IMR-90 (cell line): ENCODE measurements at regions not wholly inside any gene's neighbourhood (a gene's known extent, or its start where the extent isn't known, plus 50 kb on each side); places are given as distances from the start of the nearest gene placed in this dataset.

Experiments
- CEBPB ChIP-seq: IDR thresholded peaks from 2 replicates; pipeline ENCODE4 v1.6.1; 2012; ENCODE audit warnings: low read depth, low read length, improper control_type of control experiment
- CHD1 ChIP-seq: IDR thresholded peaks from 2 replicates; pipeline ENCODE4 v1.6.1; 2012; ENCODE audit warnings: low read depth, low read length, improper control_type of control experiment
- MAFK ChIP-seq: IDR thresholded peaks from 2 replicates; pipeline ENCODE4 v1.6.1; 2012; ENCODE audit warnings: low read depth, low read length, improper control_type of control experiment
- MXI1 ChIP-seq: IDR thresholded peaks from 2 replicates; pipeline ENCODE4 v1.6.1; 2012; ENCODE audit warnings: low read depth, mild to moderate bottlenecking, low read length, moderate library complexity, borderline replicate concordance
- NFE2L2 ChIP-seq: fragments of 150-350 bp; IDR thresholded peaks from 2 replicates; pipeline ENCODE4 v1.6.1; 2016; ENCODE audit warnings: low read depth, mild to moderate bottlenecking, low read length
- POLR2A ChIP-seq: IDR thresholded peaks from 2 replicates; pipeline ENCODE4 v1.6.1; 2012; ENCODE audit warnings: mild to moderate bottlenecking, low read depth, low read length
- RAD21 ChIP-seq: IDR thresholded peaks from 2 replicates; pipeline ENCODE4 v1.6.1; 2012; ENCODE audit warnings: low read length, improper control_type of control experiment
- TF ChIP-seq, protein P1 (sequence below): conservative IDR thresholded peaks from 2 replicates; pipeline ENCODE4 v1.5.1; 2012; ENCODE audit warnings: mild to moderate bottlenecking, low read depth, low read length, improper control_type of control experiment
- TF ChIP-seq, protein P2 (sequence below): fragments of 150-350 bp; IDR thresholded peaks from 2 replicates; pipeline ENCODE4 v1.6.1; 2016; ENCODE audit warnings: low read depth, mild to moderate bottlenecking, low read length, moderate library complexity, borderline replicate concordance

DNA sequence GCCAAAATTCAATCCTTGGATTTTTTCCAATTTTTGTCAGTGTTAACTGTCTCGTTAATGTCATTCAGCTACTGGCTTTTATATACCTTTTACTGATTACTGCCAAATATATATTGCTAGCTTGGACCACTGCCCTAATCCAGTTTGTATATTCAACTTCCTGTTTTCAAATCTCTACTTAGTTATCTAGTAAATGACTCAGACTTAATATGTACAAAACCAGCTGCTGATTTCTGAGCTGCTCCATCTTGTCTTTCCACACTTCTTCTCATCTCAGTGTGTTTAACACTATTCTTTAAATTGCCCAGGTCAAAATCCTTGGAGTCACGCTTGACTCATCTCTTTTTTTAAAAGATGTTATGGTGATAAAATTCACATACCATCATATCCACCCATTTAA is 1196.7 kb downstream of the RAPGEF2 start:
- TF ChIP-seq, protein P1, sequence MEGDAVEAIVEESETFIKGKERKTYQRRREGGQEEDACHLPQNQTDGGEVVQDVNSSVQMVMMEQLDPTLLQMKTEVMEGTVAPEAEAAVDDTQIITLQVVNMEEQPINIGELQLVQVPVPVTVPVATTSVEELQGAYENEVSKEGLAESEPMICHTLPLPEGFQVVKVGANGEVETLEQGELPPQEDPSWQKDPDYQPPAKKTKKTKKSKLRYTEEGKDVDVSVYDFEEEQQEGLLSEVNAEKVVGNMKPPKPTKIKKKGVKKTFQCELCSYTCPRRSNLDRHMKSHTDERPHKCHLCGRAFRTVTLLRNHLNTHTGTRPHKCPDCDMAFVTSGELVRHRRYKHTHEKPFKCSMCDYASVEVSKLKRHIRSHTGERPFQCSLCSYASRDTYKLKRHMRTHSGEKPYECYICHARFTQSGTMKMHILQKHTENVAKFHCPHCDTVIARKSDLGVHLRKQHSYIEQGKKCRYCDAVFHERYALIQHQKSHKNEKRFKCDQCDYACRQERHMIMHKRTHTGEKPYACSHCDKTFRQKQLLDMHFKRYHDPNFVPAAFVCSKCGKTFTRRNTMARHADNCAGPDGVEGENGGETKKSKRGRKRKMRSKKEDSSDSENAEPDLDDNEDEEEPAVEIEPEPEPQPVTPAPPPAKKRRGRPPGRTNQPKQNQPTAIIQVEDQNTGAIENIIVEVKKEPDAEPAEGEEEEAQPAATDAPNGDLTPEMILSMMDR, result no peak
- TF ChIP-seq POLR2A (no peak), RAD21 (no peak), MAFK (no peak), CHD1 (no peak), CEBPB (no peak), NFE2L2 (no peak), MXI1 (no peak)
- TF ChIP-seq, protein P2, sequence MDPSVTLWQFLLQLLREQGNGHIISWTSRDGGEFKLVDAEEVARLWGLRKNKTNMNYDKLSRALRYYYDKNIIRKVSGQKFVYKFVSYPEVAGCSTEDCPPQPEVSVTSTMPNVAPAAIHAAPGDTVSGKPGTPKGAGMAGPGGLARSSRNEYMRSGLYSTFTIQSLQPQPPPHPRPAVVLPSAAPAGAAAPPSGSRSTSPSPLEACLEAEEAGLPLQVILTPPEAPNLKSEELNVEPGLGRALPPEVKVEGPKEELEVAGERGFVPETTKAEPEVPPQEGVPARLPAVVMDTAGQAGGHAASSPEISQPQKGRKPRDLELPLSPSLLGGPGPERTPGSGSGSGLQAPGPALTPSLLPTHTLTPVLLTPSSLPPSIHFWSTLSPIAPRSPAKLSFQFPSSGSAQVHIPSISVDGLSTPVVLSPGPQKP, result no peak
